Astrocyte (in vitro differentiated cells and primary cell): ENCODE measurements at regions not wholly inside any gene's neighbourhood (a gene's known extent, or its start where the extent isn't known, plus 50 kb on each side); places are given as distances from the start of the nearest gene placed in this dataset.

ENCODE experiments used
- CTCF ChIP-seq: IDR thresholded peaks from 2 replicates; pipeline ENCODE4 v1.5.1; 2011; ENCODE audit warnings: low read depth, mild to moderate bottlenecking, inconsistent platforms, low read length, moderate library complexity; ENCODE audit not compliant: insufficient read depth
- EZH2 ChIP-seq: IDR thresholded peaks from 2 replicates; pipeline ENCODE4 v1.6.1; 2012; ENCODE audit warnings: mild to moderate bottlenecking, low read length, inconsistent platforms; ENCODE audit not compliant: insufficient read depth

DNA sequence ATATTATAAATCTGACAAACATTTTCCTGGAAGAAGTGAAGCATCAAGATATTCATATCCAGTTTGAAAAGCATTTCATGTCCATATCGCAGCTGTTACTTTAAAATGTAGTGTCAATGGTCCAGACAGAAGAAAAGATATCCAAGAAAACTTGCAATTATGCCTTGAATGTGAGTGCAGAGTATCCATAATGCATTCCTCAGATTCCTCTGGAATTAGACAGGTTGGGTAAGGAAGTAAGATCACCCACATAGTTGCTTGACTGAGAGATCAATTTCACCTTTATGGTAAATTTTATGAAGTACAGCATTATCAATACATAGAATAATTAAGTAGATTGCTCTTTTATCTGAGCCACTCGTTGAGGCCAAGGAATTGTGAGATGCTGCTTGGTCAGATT, 327.0 kb upstream of the SLITRK5 start:
- TF ChIP-seq CTCF = no peak
- TF ChIP-seq EZH2 = no peak
